HFFc6 (cell line): ENCODE measurements at regions not wholly inside any gene's neighbourhood (a gene's known extent, or its start where the extent isn't known, plus 50 kb on each side); places are given as distances from the start of the nearest gene placed in this dataset.

Source experiments
- DNase-seq: peaks from one replicate; pipeline ENCODE4 v3.0.0-alpha.2; 2018
- H3K27ac Mint-ChIP-seq: 2 replicates; pipeline ENCODE4 v1.8.0; 2020; ENCODE audit warnings: mild to moderate bottlenecking, mixed read lengths
- H3K27me3 Mint-ChIP-seq: 2 replicates; pipeline ENCODE4 v1.8.0; 2021; ENCODE audit warnings: mild to moderate bottlenecking, moderate library complexity, mixed read lengths; ENCODE audit not compliant: insufficient read depth
- H3K36me3 Mint-ChIP-seq: 2 replicates; pipeline ENCODE4 v1.8.0; 2021; ENCODE audit warnings: low read depth, mixed read lengths
- H3K4me1 Mint-ChIP-seq: 2 replicates; pipeline ENCODE4 v1.8.0; 2020; ENCODE audit warnings: low read depth, mixed read lengths
- H3K4me3 Mint-ChIP-seq: 2 replicates; pipeline ENCODE4 v1.8.0; 2020; ENCODE audit warnings: mild to moderate bottlenecking, moderate library complexity, mixed read lengths
- H3K9me3 Mint-ChIP-seq: 2 replicates; pipeline ENCODE4 v1.8.0; 2020; ENCODE audit warnings: mild to moderate bottlenecking, mixed read lengths
- TF ChIP-seq, protein P1 (sequence below): fragments of 200-600 bp; sonication (generic); IDR thresholded peaks from 2 replicates; pipeline ENCODE4 v1.5.0; 2021; ENCODE audit warnings: antibody characterized with exemption, mild to moderate bottlenecking

DNA sequence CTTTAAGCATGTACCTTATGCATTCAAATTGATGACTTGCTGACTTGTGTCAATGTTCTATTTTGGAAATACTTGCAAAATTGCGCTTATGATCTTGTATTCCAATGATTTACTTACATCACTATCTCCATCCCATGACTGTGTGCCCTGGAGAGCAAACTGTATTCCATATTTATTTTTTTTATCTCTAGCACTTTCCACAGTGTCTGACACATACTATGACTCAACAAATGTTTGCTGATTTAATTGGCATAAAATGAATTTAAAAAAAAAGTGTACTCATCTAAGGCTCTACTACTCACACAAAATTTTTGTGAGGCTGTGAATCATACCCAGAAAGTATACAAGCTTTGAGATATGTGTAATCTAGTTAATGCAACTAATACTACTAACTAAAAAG, 1066.8 kb upstream of the ADGRL3 start:
- TF ChIP-seq, protein P1, sequence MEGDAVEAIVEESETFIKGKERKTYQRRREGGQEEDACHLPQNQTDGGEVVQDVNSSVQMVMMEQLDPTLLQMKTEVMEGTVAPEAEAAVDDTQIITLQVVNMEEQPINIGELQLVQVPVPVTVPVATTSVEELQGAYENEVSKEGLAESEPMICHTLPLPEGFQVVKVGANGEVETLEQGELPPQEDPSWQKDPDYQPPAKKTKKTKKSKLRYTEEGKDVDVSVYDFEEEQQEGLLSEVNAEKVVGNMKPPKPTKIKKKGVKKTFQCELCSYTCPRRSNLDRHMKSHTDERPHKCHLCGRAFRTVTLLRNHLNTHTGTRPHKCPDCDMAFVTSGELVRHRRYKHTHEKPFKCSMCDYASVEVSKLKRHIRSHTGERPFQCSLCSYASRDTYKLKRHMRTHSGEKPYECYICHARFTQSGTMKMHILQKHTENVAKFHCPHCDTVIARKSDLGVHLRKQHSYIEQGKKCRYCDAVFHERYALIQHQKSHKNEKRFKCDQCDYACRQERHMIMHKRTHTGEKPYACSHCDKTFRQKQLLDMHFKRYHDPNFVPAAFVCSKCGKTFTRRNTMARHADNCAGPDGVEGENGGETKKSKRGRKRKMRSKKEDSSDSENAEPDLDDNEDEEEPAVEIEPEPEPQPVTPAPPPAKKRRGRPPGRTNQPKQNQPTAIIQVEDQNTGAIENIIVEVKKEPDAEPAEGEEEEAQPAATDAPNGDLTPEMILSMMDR = no peak
- H3K9me3 Mint-ChIP-seq = peaks cover 3% of the 10 kb centered on the region; the same call in 1 of the 2 replicates
- H3K36me3 Mint-ChIP-seq = no peaks in the 10 kb centered on the region
- H3K4me1 Mint-ChIP-seq = no peaks in the 10 kb centered on the region
- no peaks in the 10 kb centered on the region for H3K27me3 Mint-ChIP-seq
- H3K27ac Mint-ChIP-seq = no peak overlapping the region
- DNase-seq = no peak
- H3K4me3 Mint-ChIP-seq = no peak overlapping the region

- no peaks in the 10 kb centered on the region for H3K36me3 Mint-ChIP-seq
- DNase-seq = no peak
- no peaks in the 10 kb centered on the region for H3K4me1 Mint-ChIP-seq
- no peak overlapping the region for H3K27ac Mint-ChIP-seq
- peaks cover 3% of the 10 kb centered on the region; the same call in 1 of the 2 replicates for H3K9me3 Mint-ChIP-seq
- H3K27me3 Mint-ChIP-seq = no peaks in the 10 kb centered on the region
- H3K4me3 Mint-ChIP-seq = no peak overlapping the region
- TF ChIP-seq, protein P1 = no peak
Measured at GRCh38 chr4:60134099-60134498, 1066.0 kb upstream of the ADGRL3 start.

- DNase-seq = no peak
- Mint-ChIP-seq H3K36me3 (no peaks in the 10 kb centered on the region; the same call in 1 of the 2 replicates), H3K27ac (no peak overlapping the region), H3K4me1 (no peaks in the 10 kb centered on the region), H3K27me3 (no peaks in the 10 kb centered on the region), H3K9me3 (peaks cover 62% of the 10 kb centered on the region), H3K4me3 (no peak overlapping the region)
- TF ChIP-seq, protein P1 = no peak
Measured at GRCh38 chr4:60155088-60155487, 1045.0 kb upstream of the ADGRL3 start.

- no peak overlapping the region for H3K4me3 Mint-ChIP-seq
- peaks cover 15% of the 10 kb centered on the region for H3K9me3 Mint-ChIP-seq
- H3K4me1 Mint-ChIP-seq = no peaks in the 10 kb centered on the region
- TF ChIP-seq, protein P1 = no peak
- H3K36me3 Mint-ChIP-seq = no peaks in the 10 kb centered on the region
- no peak for DNase-seq
- no peaks in the 10 kb centered on the region for H3K27me3 Mint-ChIP-seq
- no peak overlapping the region for H3K27ac Mint-ChIP-seq
Measured at GRCh38 chr4:60173103-60173502, 1027.0 kb upstream of the ADGRL3 start.

GRCh38 chr4:60173718-60174117, 1026.4 kb upstream of the ADGRL3 start:
- Mint-ChIP-seq H3K36me3 (no peaks in the 10 kb centered on the region), H3K27ac (no peak overlapping the region), H3K27me3 (no peaks in the 10 kb centered on the region), H3K4me3 (no peak overlapping the region), H3K9me3 (peaks cover 15% of the 10 kb centered on the region), H3K4me1 (no peaks in the 10 kb centered on the region)
- TF ChIP-seq, protein P1 = no peak
- DNase-seq = no peak

- DNase-seq = no peak
- H3K4me1 Mint-ChIP-seq = no peaks in the 10 kb centered on the region
- TF ChIP-seq, protein P1 = no peak
- peaks cover 14% of the 10 kb centered on the region for H3K9me3 Mint-ChIP-seq
- no peak overlapping the region for H3K4me3 Mint-ChIP-seq
- no peaks in the 10 kb centered on the region for H3K27me3 Mint-ChIP-seq
- H3K27ac Mint-ChIP-seq = no peak overlapping the region
- H3K36me3 Mint-ChIP-seq = no peaks in the 10 kb centered on the region
Measured at GRCh38 chr4:60175241-60175640, 1024.9 kb upstream of the ADGRL3 start.
